ENCODE measurements at regions not wholly inside any gene's neighbourhood (a gene's known extent, or its start where the extent isn't known, plus 50 kb on each side); places are given as distances from the start of the nearest gene placed in this dataset.

GRCh38 chr4:13036841-13037240 lies 447.3 kb downstream of the RAB28 start:
- Histone ChIP-seq H3K27ac (no peak overlapping the region), H3K4me3 (no peak overlapping the region), H3K9me3 (no peaks in the 10 kb centered on the region), H3K4me1 (no peaks in the 10 kb centered on the region), H3K27me3 (no peaks in the 10 kb centered on the region), H3K36me3 (no peaks in the 10 kb centered on the region)
- no peak for DNase-seq
- no peak for ATAC-seq (ENCODE audit: low FRiP score in 2 of 2)
- TF ChIP-seq CTCF (IDR thresholded peaks at IDR 0.05) (no peak), POLR2AphosphoS5 (IDR thresholded peaks at IDR 0.05) (no peak), EP300 (IDR thresholded peaks at IDR 0.05) (no peak)
- 60 to 75% methylated on average over 3 of the region's 3 CpGs for WGBS, 2 donors

- Histone ChIP-seq H3K27ac (no peak overlapping the region), H3K4me1 (no peaks in the 10 kb centered on the region), H3K27me3 (no peaks in the 10 kb centered on the region), H3K36me3 (no peaks in the 10 kb centered on the region), H3K9me3 (no peaks in the 10 kb centered on the region), H3K4me3 (no peak overlapping the region)
- TF ChIP-seq POLR2AphosphoS5 (IDR thresholded peaks at IDR 0.05): no peak
- ATAC-seq (ENCODE audit: low FRiP score in 2 of 2) (no peak), DNase-seq (no peak)
- 82 to 83% methylated on average over 1 of the region's 1 CpG for WGBS, 2 donors
Measured at GRCh38 chr4:13032936-13033335, 451.2 kb downstream of the RAB28 start.

GRCh38 chr4:13024147-13025105 lies 459.7 kb downstream of the RAB28 start:
- H3K4me3 ChIP-seq: no peak overlapping the region
- TF ChIP-seq CTCF (IDR thresholded peaks at IDR 0.05): no peak
- no peak for TF ChIP-seq POLR2A (IDR thresholded peaks at IDR 0.05)
- TF ChIP-seq EP300 (IDR thresholded peaks at IDR 0.05): no peak
- no peak for TF ChIP-seq POLR2AphosphoS5 (IDR thresholded peaks at IDR 0.05)
- WGBS, 2 donors: 79 to 80% methylated on average over 7 of the region's 7 CpGs
- H3K4me1 ChIP-seq: no peaks in the 10 kb centered on the region
- no peak for ATAC-seq (ENCODE audit: low FRiP score in 2 of 2)
- H3K27ac ChIP-seq: no peak overlapping the region
- no peak for DNase-seq
- H3K9me3 ChIP-seq: peaks cover 0 to 2% (median 0%) of the 10 kb centered on the region in 4 donors
- H3K27me3 ChIP-seq: no peaks in the 10 kb centered on the region
- no peaks in the 10 kb centered on the region for H3K36me3 ChIP-seq

DNA sequence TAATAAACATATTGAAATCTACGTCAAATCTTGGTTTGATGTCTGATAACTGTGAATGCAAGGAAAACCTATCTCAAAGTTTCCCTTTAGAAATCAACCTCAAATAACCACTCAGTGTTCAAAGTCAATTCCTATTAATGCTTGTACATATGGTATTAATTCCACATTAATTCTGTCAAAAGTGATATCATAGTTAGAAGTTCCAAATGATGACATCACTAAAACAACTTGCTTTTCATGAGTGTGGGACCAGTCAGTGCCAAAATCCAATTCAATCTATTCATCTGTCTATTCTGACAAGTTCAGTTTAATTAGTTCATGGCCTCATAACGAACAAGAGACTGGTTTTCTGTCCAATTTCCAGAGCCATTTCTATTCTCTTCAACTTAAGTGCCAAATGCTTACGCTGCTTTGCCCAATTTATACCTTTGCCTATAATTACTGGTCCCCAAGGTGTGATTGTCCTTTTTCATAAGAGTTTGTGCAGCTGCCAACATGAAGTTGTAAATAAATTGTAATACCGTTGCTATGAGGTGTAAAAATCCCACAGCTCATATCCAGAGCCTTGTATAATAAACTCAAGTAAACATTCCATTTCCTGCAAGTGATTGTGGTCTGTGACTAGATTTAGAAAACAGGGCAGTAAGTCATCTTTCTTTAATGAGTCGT lies 476.2 kb downstream of the RAB28 start:
- WGBS, 2 donors: 60 to 64% methylated on average over 5 of the region's 5 CpGs
- Histone ChIP-seq H3K4me1 (no peaks in the 10 kb centered on the region), H3K27ac (no peak overlapping the region), H3K27me3 (no peaks in the 10 kb centered on the region), H3K9me3 (no peaks in the 10 kb centered on the region), H3K36me3 (no peaks in the 10 kb centered on the region), H3K4me3 (no peak overlapping the region)
- DNase-seq (no peak), ATAC-seq (ENCODE audit: low FRiP score in 2 of 2) (peak in 1 of 2 donors; percentile 43)
- TF ChIP-seq EP300 (IDR thresholded peaks at IDR 0.05) (no peak), POLR2AphosphoS5 (IDR thresholded peaks at IDR 0.05) (no peak), CTCF (IDR thresholded peaks at IDR 0.05) (no peak), POLR2A (IDR thresholded peaks at IDR 0.05) (no peak)

DNA sequence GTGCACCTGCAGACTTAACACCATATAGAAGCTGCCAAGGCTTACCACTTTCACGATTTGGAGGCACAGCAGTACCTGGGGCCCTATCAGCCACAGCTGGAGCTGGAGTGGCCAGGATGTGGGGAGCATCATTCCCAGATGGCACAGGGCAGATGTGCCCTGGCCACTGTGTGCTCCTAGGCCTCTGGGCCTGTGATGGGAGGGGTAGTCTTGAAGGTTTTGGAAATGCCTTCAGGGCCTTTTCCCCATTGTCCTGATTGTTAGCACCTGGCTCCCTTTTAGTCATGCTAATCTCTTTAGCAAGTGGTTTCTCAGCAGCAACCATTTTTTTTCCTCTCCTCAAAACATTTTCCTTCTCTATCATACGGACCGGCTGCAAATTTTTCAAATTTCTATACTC lies 490.2 kb downstream of the RAB28 start:
- Histone ChIP-seq H3K36me3 (no peaks in the 10 kb centered on the region), H3K4me1 (no peaks in the 10 kb centered on the region), H3K27me3 (no peaks in the 10 kb centered on the region), H3K9me3 (peaks cover 2 to 13% (median 9%) of the 10 kb centered on the region in 4 donors), H3K27ac (no peak overlapping the region), H3K4me3 (no peak overlapping the region)
- ATAC-seq (ENCODE audit: low FRiP score in 2 of 2) (no peak), DNase-seq (no peak)
- 89 to 93% methylated on average over 3 of the region's 3 CpGs for WGBS, 2 donors
- TF ChIP-seq POLR2A (IDR thresholded peaks at IDR 0.05) (no peak), POLR2AphosphoS5 (IDR thresholded peaks at IDR 0.05) (no peak), EP300 (IDR thresholded peaks at IDR 0.05) (no peak), CTCF (IDR thresholded peaks at IDR 0.05) (no peak)
